Caco-2 (cell line): ENCODE measurements at regions not wholly inside any gene's neighbourhood (a gene's known extent, or its start where the extent isn't known, plus 50 kb on each side); places are given as distances from the start of the nearest gene placed in this dataset.

Experiments used
- BruUV-seq: library from RNA; stranded (reverse); fragments of 400-500 nt; replicated peaks from 2 replicates; lab custom pipeline; 2021; lab: Mats Ljungman, UMichigan
- CTCF ChIA-PET: fragments of 300-600 bp; sonication (Branson Sonifier 250); formaldehyde crosslinking; loops from one replicate; lab custom pipeline; 2022; ENCODE audit warnings: antibody characterized with exemption; lab: Charles Lee
- POLR2A ChIA-PET: fragments of 300-600 bp; sonication (Branson Sonifier 250); formaldehyde crosslinking; loops from one replicate; lab custom pipeline; 2022; ENCODE audit warnings: antibody characterized with exemption; lab: Charles Lee
- DNase-seq, 2 experiments: peaks; one replicate each; pipeline versions ENCODE4 v3.0.0 to v3.0.0-alpha.2; 2020 to 2022
- H3K27me3 ChIP-seq: replicated peaks from 2 replicates; pipeline ENCODE4 v1.6.0; 2011; ENCODE audit warnings: low read length; ENCODE audit not compliant: control insufficient read depth, insufficient read depth
- H3K36me3 ChIP-seq: 2 replicates; pipeline ENCODE4 v1.5.1; 2011; ENCODE audit warnings: low read length; ENCODE audit not compliant: control insufficient read depth, insufficient read depth
- H3K4me1 ChIP-seq: fragments of 250-450 bp; sonication (Bioruptor Pico); 2 replicates; pipeline ENCODE4 v1.5.1; 2020; ENCODE audit warnings: mild to moderate bottlenecking
- H3K4me3 ChIP-seq: 2 replicates; pipeline ENCODE4 v1.5.1; 2011; ENCODE audit warnings: low read depth, mild to moderate bottlenecking, control low read depth, low read length
- H3K9me3 ChIP-seq: fragments of 250-450 bp; sonication (Bioruptor Pico); 2 replicates; pipeline ENCODE4 v1.5.1; 2020; ENCODE audit warnings: mild to moderate bottlenecking, moderate library complexity
- H3K27ac Mint-ChIP-seq: one replicate; pipeline ENCODE4 v1.8.0; 2022; ENCODE audit warnings: mixed read lengths; ENCODE audit not compliant: unreplicated experiment
- H3K27me3 Mint-ChIP-seq: one replicate; pipeline ENCODE4 v1.8.0; 2022; ENCODE audit warnings: mixed read lengths; ENCODE audit not compliant: insufficient read depth, unreplicated experiment
- H3K36me3 Mint-ChIP-seq: one replicate; pipeline ENCODE4 v1.8.0; 2022; ENCODE audit warnings: mild to moderate bottlenecking, mixed read lengths; ENCODE audit not compliant: insufficient read depth, unreplicated experiment
- H3K4me1 Mint-ChIP-seq: one replicate; pipeline ENCODE4 v1.8.0; 2022; ENCODE audit warnings: low read depth, mixed read lengths; ENCODE audit not compliant: unreplicated experiment
- H3K4me3 Mint-ChIP-seq: one replicate; pipeline ENCODE4 v1.8.0; 2022; ENCODE audit warnings: mild to moderate bottlenecking, moderate library complexity, mixed read lengths; ENCODE audit not compliant: unreplicated experiment
- H3K9me3 Mint-ChIP-seq: one replicate; pipeline ENCODE4 v1.8.0; 2022; ENCODE audit warnings: mixed read lengths; ENCODE audit not compliant: unreplicated experiment
- CTCF ChIP-seq, 2 experiments: fragments of 200-600 bp in 1 of 2; IDR thresholded peaks; 1 replicate in 1 of 2; 2 replicates in 1 of 2; pipeline versions ENCODE4 v1.5.1 to v1.8.0; 2011 to 2022; ENCODE audit warnings: antibody characterized with exemption in 1 of 2, control low read depth in 1 of 2, inconsistent platforms in 1 of 2, low read depth in 1 of 2, low read length in 1 of 2, mild to moderate bottlenecking in 1 of 2, moderate library complexity in 1 of 2; ENCODE audit not compliant: insufficient read depth in 1 of 2, severe bottlenecking in 1 of 2, unreplicated experiment in 1 of 2
- intact Hi-C: fragments of 100-400 bp; cut with micrococcal nuclease; formaldehyde crosslinking; loops from one replicate; pipeline ENCODE4 v1.10.0; 2022; ENCODE audit not compliant: unreplicated experiment

DNA sequence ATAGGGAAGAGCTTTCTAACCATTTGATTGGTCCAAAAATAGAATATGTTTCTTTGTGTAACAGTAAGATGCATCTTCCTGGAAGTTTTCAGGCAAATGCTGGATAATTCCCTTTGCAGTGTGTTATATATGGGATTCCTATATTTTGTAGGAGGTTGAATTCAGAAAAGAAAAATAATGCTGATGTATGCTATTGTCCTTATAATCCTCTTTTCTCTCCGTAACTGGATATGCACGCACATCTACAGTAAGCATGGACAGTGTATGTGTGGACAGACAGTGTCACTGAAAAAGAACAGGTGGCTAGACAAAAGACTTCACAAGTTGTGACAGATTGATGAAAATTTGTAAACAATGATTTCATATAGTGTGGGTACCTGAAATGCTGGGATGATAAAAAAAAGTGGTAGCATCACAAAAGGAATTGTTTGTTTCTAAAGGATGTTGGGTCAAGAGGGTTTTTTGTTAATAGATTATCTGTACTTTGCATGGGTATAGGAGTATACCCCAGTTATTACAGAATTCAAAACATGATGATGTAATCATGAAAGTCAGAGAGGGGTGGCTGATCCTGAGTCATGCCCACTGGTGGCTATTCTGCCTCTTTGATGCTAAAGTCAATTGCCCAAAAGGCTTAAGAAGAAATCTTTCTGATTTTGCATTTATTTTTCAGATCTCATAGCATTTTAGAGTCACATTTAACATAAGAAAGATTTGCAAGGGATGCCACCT is 160.7 kb upstream of the TMTC1 start:
- intact Hi-C loops, result no loop called here
- no peaks in the 10 kb centered on the region for H3K27me3 ChIP-seq
- Mint-ChIP-seq H3K27me3 (peaks cover 9% of the 10 kb centered on the region), H3K9me3 (peaks cover 19% of the 10 kb centered on the region), H3K4me1 (no peaks in the 10 kb centered on the region), H3K36me3 (no peaks in the 10 kb centered on the region), H3K4me3 (no peak overlapping the region), H3K27ac (no peak overlapping the region)
- TF ChIP-seq CTCF (IDR thresholded peaks at IDR 0.05; ENCODE audit: insufficient read depth in 1 of 2, low read depth in 1 of 2, low read length in 1 of 2, severe bottlenecking in 1 of 2, unreplicated experiment in 1 of 2), result no peak
- H3K4me3 ChIP-seq, result no peak overlapping the region
- DNase-seq, result no peak
- no peaks in the 10 kb centered on the region for H3K9me3 ChIP-seq
- no peaks in the 10 kb centered on the region for H3K4me1 ChIP-seq
- ChIA-PET POLR2A (no interaction called here), CTCF (no interaction called here)
- no TSS peak for BruUV-seq
- H3K36me3 ChIP-seq, result no peaks in the 10 kb centered on the region

- Mint-ChIP-seq H3K4me3 (no peak overlapping the region), H3K36me3 (no peaks in the 10 kb centered on the region), H3K9me3 (peaks cover 19% of the 10 kb centered on the region), H3K27me3 (peaks cover 9% of the 10 kb centered on the region), H3K4me1 (no peaks in the 10 kb centered on the region), H3K27ac (no peak overlapping the region)
- H3K36me3 ChIP-seq, result no peaks in the 10 kb centered on the region
- no TSS peak for BruUV-seq
- intact Hi-C loops, result no loop called here
- no peak overlapping the region for H3K4me3 ChIP-seq
- no peaks in the 10 kb centered on the region for H3K4me1 ChIP-seq
- ChIA-PET CTCF (no interaction called here), POLR2A (no interaction called here)
- no peaks in the 10 kb centered on the region for H3K9me3 ChIP-seq
- DNase-seq, result no peak
- no peak for TF ChIP-seq CTCF (IDR thresholded peaks at IDR 0.05; ENCODE audit: insufficient read depth in 1 of 2, low read depth in 1 of 2, low read length in 1 of 2, severe bottlenecking in 1 of 2, unreplicated experiment in 1 of 2)
- no peaks in the 10 kb centered on the region for H3K27me3 ChIP-seq
Measured at GRCh38 chr12:29943683-29944082, 159.9 kb upstream of the TMTC1 start.

- POLR2A ChIA-PET, result no interaction called here
- no TSS peak for BruUV-seq
- DNase-seq, result no peak
- H3K27ac Mint-ChIP-seq, result no peak overlapping the region
- CTCF ChIA-PET, result no interaction called here
- H3K4me3 ChIP-seq, result no peak overlapping the region
- H3K4me3 Mint-ChIP-seq, result no peak overlapping the region
- intact Hi-C loops, result no loop called here
- no peaks in the 10 kb centered on the region for H3K36me3 ChIP-seq
- no peak for TF ChIP-seq CTCF (IDR thresholded peaks at IDR 0.05; ENCODE audit: insufficient read depth in 1 of 2, low read depth in 1 of 2, low read length in 1 of 2, severe bottlenecking in 1 of 2, unreplicated experiment in 1 of 2)
- H3K27me3 ChIP-seq, result no peaks in the 10 kb centered on the region; the same call in 1 of the 2 replicates
- no peaks in the 10 kb centered on the region for H3K4me1 Mint-ChIP-seq
- H3K4me1 ChIP-seq, result no peaks in the 10 kb centered on the region
- H3K9me3 Mint-ChIP-seq, result peaks cover 19% of the 10 kb centered on the region
- H3K36me3 Mint-ChIP-seq, result no peaks in the 10 kb centered on the region
- H3K9me3 ChIP-seq, result no peaks in the 10 kb centered on the region
- H3K27me3 Mint-ChIP-seq, result peaks cover 6% of the 10 kb centered on the region
Measured at GRCh38 chr12:29940811-29941210, 157.1 kb upstream of the TMTC1 start.
